ENCODE measurements at regions not wholly inside any gene's neighbourhood (a gene's known extent, or its start where the extent isn't known, plus 50 kb on each side); places are given as distances from the start of the nearest gene placed in this dataset.

DNA sequence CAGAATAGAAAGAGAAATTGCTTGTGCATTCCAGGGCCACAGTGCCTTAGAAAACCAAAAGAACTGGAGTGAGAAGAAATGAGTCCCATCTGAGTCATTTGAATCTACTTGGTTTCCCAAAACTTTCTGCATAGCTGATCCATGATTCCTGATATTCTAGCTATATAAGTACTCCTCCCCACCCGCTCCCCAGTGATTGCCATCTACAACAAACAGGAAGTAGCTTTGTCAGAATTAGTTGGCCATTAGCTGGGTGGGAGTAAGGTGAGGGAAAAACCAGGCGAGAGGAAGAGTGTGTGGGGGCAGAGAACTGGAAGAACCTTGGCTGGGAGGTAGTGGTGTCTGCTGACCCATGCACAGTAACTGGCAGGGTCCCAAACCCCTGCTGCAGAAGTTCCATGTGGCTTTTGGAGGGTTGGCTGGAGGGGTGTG, 122.1 kb downstream of the ACAA2 start:
- TF ChIP-seq EP300 (IDR thresholded peaks at IDR 0.05; ENCODE audit: borderline replicate concordance in 1 of 2, low read depth in 2 of 2, low read length in 2 of 2): no peak
- no peak for TF ChIP-seq CBX5 (IDR thresholded peaks at IDR 0.05; ENCODE audit: low read depth, low read length)

All from H1 (cell line).